Liver (tissue), 8 donors: ENCODE measurements at regions not wholly inside any gene's neighbourhood (a gene's known extent, or its start where the extent isn't known, plus 50 kb on each side); places are given as distances from the start of the nearest gene placed in this dataset.

Source experiments
- DNase-seq: peaks from one replicate; pipeline ENCODE4 v3.0.0-alpha.2; 2017; ENCODE audit warnings: low spot score
- H3K27ac ChIP-seq, 2 donors: one replicate each; pipeline ENCODE4 v1.7.0; 2013; ENCODE audit warnings: inconsistent platforms in 2 of 2, low read length in 2 of 2, control low read depth in 1 of 2, low read depth in 1 of 2, mild to moderate bottlenecking in 1 of 2
- H3K27me3 ChIP-seq, 4 donors: one replicate each; pipeline versions ENCODE4 v1.6.1 to v1.7.0; 2013; ENCODE audit warnings: low read length in 3 of 4, inconsistent platforms in 1 of 4, mild to moderate bottlenecking in 1 of 4, moderate library complexity in 1 of 4; ENCODE audit not compliant: control insufficient read depth in 4 of 4, insufficient read depth in 4 of 4
- H3K36me3 ChIP-seq, 4 donors: one replicate each; pipeline versions ENCODE4 v1.6.1 to v1.7.0; 2013; ENCODE audit warnings: low read length in 3 of 4, mild to moderate bottlenecking in 3 of 4, low read depth in 1 of 4, moderate library complexity in 1 of 4; ENCODE audit not compliant: control insufficient read depth in 4 of 4, insufficient read depth in 3 of 4
- H3K4me1 ChIP-seq, 4 donors: one replicate each; pipeline versions ENCODE4 v1.6.1 to v1.7.0; 2013; ENCODE audit warnings: low read length in 3 of 4, mild to moderate bottlenecking in 3 of 4, moderate library complexity in 1 of 4; ENCODE audit not compliant: control insufficient read depth in 4 of 4, insufficient read depth in 4 of 4
- H3K4me3 ChIP-seq, 3 donors: one replicate each; pipeline versions ENCODE4 v1.6.1 to v1.7.0; 2013; ENCODE audit warnings: low read length in 3 of 3, control low read depth in 1 of 3, low read depth in 1 of 3, mild to moderate bottlenecking in 1 of 3
- H3K9ac ChIP-seq, 2 donors: one replicate each; pipeline ENCODE4 v1.7.0; 2013; ENCODE audit warnings: low read length in 2 of 2, mild to moderate bottlenecking in 2 of 2, moderate library complexity in 2 of 2, control low read depth in 1 of 2, low read depth in 1 of 2
- H3K9me3 ChIP-seq, 4 donors: one replicate each; pipeline versions ENCODE4 v1.6.1 to v1.7.0; 2013; ENCODE audit warnings: low read length in 3 of 4; ENCODE audit not compliant: control insufficient read depth in 4 of 4
- ATF3 ChIP-seq: IDR thresholded peaks from 2 replicates; pipeline ENCODE4 v1.6.1; 2016; ENCODE audit warnings: antibody characterized with exemption
- CTCF ChIP-seq: fragments of 150-350 bp; IDR thresholded peaks from 2 replicates; pipeline ENCODE4 v1.5.1; 2017; ENCODE audit warnings: improper control_type of control experiment, low read depth, low read length; ENCODE audit not compliant: missing input control
- EGR1 ChIP-seq, 2 donors: IDR thresholded peaks; 2 replicates each; pipeline ENCODE4 v1.6.1; 2016 to 2018; ENCODE audit warnings: antibody characterized with exemption in 2 of 2, low read depth in 2 of 2
- FOXA1 ChIP-seq: IDR thresholded peaks from 2 replicates; pipeline ENCODE4 v1.6.1; 2016; ENCODE audit warnings: antibody characterized with exemption
- FOXA2 ChIP-seq: IDR thresholded peaks from 2 replicates; pipeline ENCODE4 v1.6.1; 2016; ENCODE audit warnings: antibody characterized with exemption
- GABPA ChIP-seq, 2 donors: IDR thresholded peaks in 1 of 2; conservative IDR thresholded peaks in 1 of 2; 2 replicates each; pipeline ENCODE4 v1.6.1; 2016; ENCODE audit warnings: antibody characterized with exemption in 2 of 2, mild to moderate bottlenecking in 1 of 2, moderate library complexity in 1 of 2
- HNF4A ChIP-seq, 2 donors: conservative IDR thresholded peaks; 2 replicates each; pipeline ENCODE4 v1.6.1; 2016; ENCODE audit warnings: antibody characterized with exemption in 2 of 2, mild to moderate bottlenecking in 2 of 2
- HNF4G ChIP-seq: IDR thresholded peaks from 2 replicates; pipeline ENCODE4 v1.6.1; 2016; ENCODE audit warnings: antibody characterized with exemption
- JUND ChIP-seq, 2 donors: IDR thresholded peaks; 2 replicates each; pipeline ENCODE4 v1.6.1; 2016; ENCODE audit warnings: antibody characterized with exemption in 2 of 2
- NR2F2 ChIP-seq: IDR thresholded peaks from 2 replicates; pipeline ENCODE4 v1.6.1; 2016; ENCODE audit warnings: antibody characterized with exemption
- RAD21 ChIP-seq, 2 donors: IDR thresholded peaks; 2 replicates each; pipeline ENCODE4 v1.6.1; 2016; ENCODE audit warnings: antibody characterized with exemption in 2 of 2, mild to moderate bottlenecking in 2 of 2
- REST ChIP-seq: IDR thresholded peaks from 2 replicates; pipeline ENCODE4 v1.6.1; 2016; ENCODE audit warnings: antibody characterized with exemption, mild to moderate bottlenecking
- RXRA ChIP-seq, 2 donors: IDR thresholded peaks; 2 replicates each; pipeline ENCODE4 v1.6.1; 2017 to 2018; ENCODE audit warnings: antibody characterized with exemption in 2 of 2, mild to moderate bottlenecking in 1 of 2
- SP1 ChIP-seq: IDR thresholded peaks from 2 replicates; pipeline ENCODE4 v1.6.1; 2018; ENCODE audit warnings: antibody characterized with exemption, mild to moderate bottlenecking
- TAF1 ChIP-seq: conservative IDR thresholded peaks from 2 replicates; pipeline ENCODE4 v1.6.1; 2016; ENCODE audit warnings: antibody characterized with exemption, mild to moderate bottlenecking
- YY1 ChIP-seq: IDR thresholded peaks from 2 replicates; pipeline ENCODE4 v1.6.1; 2016; ENCODE audit warnings: antibody characterized with exemption, mild to moderate bottlenecking
- ZBTB33 ChIP-seq: IDR thresholded peaks from 2 replicates; pipeline ENCODE4 v1.6.1; 2016; ENCODE audit warnings: antibody characterized with exemption
- WGBS: extraction: QIAGEN DNeasy Blood & Tissue Kit; methylation state at CpG from one replicate; pipeline ENCODE4 v1.1.7; 2013; 5-methylcytosine and 5-hydroxymethylcytosine counted together
- TF ChIP-seq, protein P1 (sequence below): IDR thresholded peaks from 2 replicates; pipeline ENCODE4 v1.6.1; 2016; ENCODE audit warnings: antibody characterized with exemption
- donor health status: healthy.
- donor health status: healthy.
- donor health status: healthy.
- donor health status: healthy.
- donor health status: healthy.

DNA sequence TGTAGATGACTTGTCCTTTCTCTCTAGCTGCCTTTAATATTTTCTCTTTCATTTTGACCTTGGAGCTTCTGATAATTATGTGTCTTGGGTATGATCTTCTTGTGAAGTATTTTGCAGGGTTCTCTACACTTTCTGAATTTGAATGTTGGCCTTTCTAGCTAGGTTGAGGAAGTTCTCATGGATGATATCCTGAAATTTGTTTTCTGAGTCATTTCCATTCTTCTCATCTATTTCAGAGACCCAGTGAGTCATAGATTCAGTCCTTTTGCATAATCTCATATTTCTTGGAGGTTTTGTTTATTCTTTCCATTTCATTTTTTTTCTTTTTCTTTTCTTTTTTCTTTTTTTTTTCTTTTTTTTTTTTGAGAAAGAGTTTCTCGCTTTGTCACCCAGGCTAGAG lies 585.7 kb upstream of the PABPC4L start:
- Histone ChIP-seq H3K4me3 (no peak overlapping the region), H3K27me3 (no peaks in the 10 kb centered on the region), H3K9ac (no peak overlapping the region), H3K4me1 (no peaks in the 10 kb centered on the region), H3K9me3 (no peaks in the 10 kb centered on the region), H3K27ac (no peak overlapping the region), H3K36me3 (no peaks in the 10 kb centered on the region)
- DNase-seq = no peak
- TF ChIP-seq FOXA2 = no peak
- no peak for TF ChIP-seq GABPA (IDR thresholded peaks at IDR 0.05 in 1 of 2, conservative IDR thresholded peaks at IDR 0.05 in 1 of 2)
- TF ChIP-seq TAF1 = no peak
- TF ChIP-seq REST = no peak
- TF ChIP-seq NR2F2 = no peak
- TF ChIP-seq HNF4G = no peak
- TF ChIP-seq EGR1 (IDR thresholded peaks at IDR 0.05; ENCODE audit: low read depth in 2 of 2) = no peak
- no peak for TF ChIP-seq HNF4A (conservative IDR thresholded peaks at IDR 0.05)
- TF ChIP-seq YY1 = no peak
- TF ChIP-seq ZBTB33 = no peak
- no peak for TF ChIP-seq RAD21 (IDR thresholded peaks at IDR 0.05)
- TF ChIP-seq, protein P1, sequence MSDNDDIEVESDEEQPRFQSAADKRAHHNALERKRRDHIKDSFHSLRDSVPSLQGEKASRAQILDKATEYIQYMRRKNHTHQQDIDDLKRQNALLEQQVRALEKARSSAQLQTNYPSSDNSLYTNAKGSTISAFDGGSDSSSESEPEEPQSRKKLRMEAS = no peak
- no peak for TF ChIP-seq ATF3
- no peak for TF ChIP-seq CTCF
- no peak for TF ChIP-seq JUND (IDR thresholded peaks at IDR 0.05)
- TF ChIP-seq RXRA (IDR thresholded peaks at IDR 0.05) = no peak
- TF ChIP-seq FOXA1 = no peak
- TF ChIP-seq SP1 = no peak
- 64% methylated on average over 1 of the region's 1 CpG for WGBS

- 52% methylated on average over 2 of the region's 2 CpGs for WGBS
- Histone ChIP-seq H3K9ac (no peak overlapping the region), H3K36me3 (no peaks in the 10 kb centered on the region), H3K27me3 (no peaks in the 10 kb centered on the region), H3K27ac (no peak overlapping the region), H3K4me3 (no peak overlapping the region), H3K9me3 (no peaks in the 10 kb centered on the region), H3K4me1 (no peaks in the 10 kb centered on the region)
- no peak for DNase-seq
- no peak for TF ChIP-seq TAF1
- no peak for TF ChIP-seq NR2F2
- TF ChIP-seq SP1 = no peak
- TF ChIP-seq RXRA (IDR thresholded peaks at IDR 0.05) = no peak
- no peak for TF ChIP-seq CTCF
- TF ChIP-seq ZBTB33 = no peak
- no peak for TF ChIP-seq HNF4G
- TF ChIP-seq FOXA2 = no peak
- no peak for TF ChIP-seq HNF4A (conservative IDR thresholded peaks at IDR 0.05)
- TF ChIP-seq RAD21 (IDR thresholded peaks at IDR 0.05) = no peak
- no peak for TF ChIP-seq EGR1 (IDR thresholded peaks at IDR 0.05; ENCODE audit: low read depth in 2 of 2)
Observed at GRCh38 chr4:134780244-134780643, 578.7 kb upstream of the PABPC4L start.
